ENCODE measurements at regions not wholly inside any gene's neighbourhood (a gene's known extent, or its start where the extent isn't known, plus 50 kb on each side); places are given as distances from the start of the nearest gene placed in this dataset.
A peak's percentile ranks its signal among the peaks of the same experiment; 100 is the strongest.

DNA sequence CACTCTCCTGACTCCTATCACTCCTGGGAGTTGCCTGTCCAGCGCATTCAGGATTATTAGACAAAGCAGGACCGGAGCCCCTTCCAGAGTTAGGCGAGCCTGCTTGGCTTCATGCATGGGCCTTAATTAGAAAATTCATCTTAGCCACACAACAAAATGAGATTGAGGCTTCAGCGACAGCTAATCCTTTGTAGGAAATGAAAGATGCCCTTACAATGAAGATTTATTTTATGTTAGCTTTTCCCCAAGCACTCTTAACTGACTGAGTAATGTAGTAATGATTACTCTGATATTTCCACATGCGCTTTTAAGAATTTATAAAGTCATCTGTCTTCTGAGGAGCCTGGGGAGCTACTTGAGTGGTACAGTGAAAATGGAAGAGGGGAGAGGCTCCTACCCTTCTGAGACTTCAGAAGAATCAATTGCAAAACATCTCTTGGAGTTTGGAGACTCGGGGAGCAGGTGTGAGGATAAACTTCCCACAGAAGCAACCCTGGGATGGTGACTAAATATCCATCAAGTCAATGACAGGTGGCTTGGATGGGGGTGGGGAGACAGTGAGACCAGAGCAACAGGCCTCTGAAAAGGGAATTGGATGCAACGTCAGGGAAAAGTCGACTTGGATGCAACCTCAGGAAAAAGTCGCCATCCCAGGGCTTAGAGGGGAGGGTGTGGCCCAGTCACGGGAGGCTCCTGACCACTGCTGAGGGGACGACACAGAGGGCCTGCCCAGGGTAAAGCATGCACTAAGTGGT is 434.5 kb upstream of the B3GAT1 start:
- Histone ChIP-seq H3K18ac (ENCODE audit: extremely low read depth, low read length) (no peak overlapping the region), H4K8ac (ENCODE audit: extremely low read depth, insufficient read depth, low read length) (no peak overlapping the region), H3K36me3 (ENCODE audit: control insufficient read depth in 2 of 4, insufficient read depth in 4 of 4, low read length in 3 of 4) (no peaks in the 10 kb centered on the region), H2BK15ac (ENCODE audit: low read length) (0 out of 2 replicates have a peak overlapping the region, but pooled peaks have one; percentile 53), H2BK20ac (ENCODE audit: low read length) (no peak overlapping the region), H3K23ac (ENCODE audit: insufficient read length) (no peak overlapping the region), H2AFZ (ENCODE audit: low read length) (no peak overlapping the region), H3K4me2 (ENCODE audit: insufficient read depth in 1 of 2, low read depth in 2 of 2, low read length in 2 of 2) (no peak overlapping the region), H2BK5ac (ENCODE audit: low read depth, low read length) (no peak overlapping the region), H3K27me3 (replicated peaks in 1 of 4; ENCODE audit: control insufficient read depth in 3 of 4, extremely low read depth in 1 of 4, insufficient read depth in 3 of 4, low read length in 3 of 4) (no peaks in the 10 kb centered on the region), H3K4me3 (ENCODE audit: extremely low read depth in 1 of 4, insufficient read depth in 2 of 4, low read depth in 3 of 4, low read length in 4 of 4) (no peak overlapping the region), H3K4me1 (replicated peaks in 1 of 4; ENCODE audit: control insufficient read depth in 3 of 4, insufficient read depth in 4 of 4, low read length in 3 of 4) (peaks cover 0 to 1% (median 0%) of the 10 kb centered on the region in 4 experiments; a peak in 1 of 7 replicates), H2BK120ac (replicated peaks; ENCODE audit: low read depth, low read length) (no peak overlapping the region), H3K56ac (replicated peaks; ENCODE audit: insufficient read length, low read depth, low read length) (no peak overlapping the region), H2AK5ac (ENCODE audit: low read depth, low read length) (no peak overlapping the region), H2BK12ac (ENCODE audit: low read depth, low read length) (no peak overlapping the region), H3K14ac (ENCODE audit: insufficient read length) (no peak overlapping the region), H3K79me2 (ENCODE audit: control insufficient read depth in 1 of 2, insufficient read depth in 2 of 2, low read length in 2 of 2) (no peaks in the 10 kb centered on the region), H3K9ac (replicated peaks in 1 of 4; ENCODE audit: extremely low read depth in 1 of 4, low read depth in 3 of 4, low read length in 3 of 4) (no peak overlapping the region), H3K79me1 (ENCODE audit: low read depth, low read length) (no peaks in the 10 kb centered on the region), H4K5ac (ENCODE audit: insufficient read length, low read depth, low read length) (no peak overlapping the region), H3K27ac (ENCODE audit: low read depth, low read length) (no peak overlapping the region), H4K20me1 (replicated peaks in 1 of 2; ENCODE audit: control insufficient read depth in 1 of 2, insufficient read depth in 2 of 2, low read length in 2 of 2) (no peaks in the 10 kb centered on the region), H3K23me2 (ENCODE audit: low read depth, low read length) (no peaks in the 10 kb centered on the region), H3K9me3 (ENCODE audit: insufficient read depth in 2 of 2, low read depth in 1 of 2, low read length in 1 of 2) (no peaks in the 10 kb centered on the region), H3K4ac (replicated peaks; ENCODE audit: insufficient read length, low read depth, low read length) (no peak overlapping the region), H4K91ac (replicated peaks; ENCODE audit: insufficient read length, low read length) (no peak overlapping the region)
- WGBS, 2 experiments (ENCODE audit: extremely low coverage in 1 of 2, insufficient coverage in 1 of 2, insufficient read length in 1 of 2, insufficient replicate concordance in 2 of 2, low coverage in 1 of 2, low lambda C conversion rate in 2 of 2, missing lambda C conversion rate in 1 of 2): 79% methylated on average over 10 of the region's 11 CpGs; no CpG with 5 or more reads in 1 of the 2 experiments
- ChIA-PET POLR2A (ENCODE audit: partially characterized antibody) (no interaction called here), CTCF (ENCODE audit: partially characterized antibody) (interaction anchor here (1.0 to 4.4 kb wide), 2 partner anchors 15 to 21 kb away, joined by 3 to 26 read pairs; no protein-coding TSS in a partner anchor)
- TF ChIP-seq USF2 (IDR thresholded peaks at IDR 0.05; ENCODE audit: low read length): no peak
- TF ChIP-seq RXRA (IDR thresholded peaks at IDR 0.05; ENCODE audit: insufficient read depth, low read depth, low read length): no peak
- TF ChIP-seq BRCA1 (IDR thresholded peaks at IDR 0.05; ENCODE audit: low read depth, low read length): no peak
- DNase-seq (ENCODE audit: low read depth in 1 of 2, low spot score in 2 of 2) (no peak), FAIRE-seq (no peak)
